WTC11 (cell line): ENCODE measurements at regions not wholly inside any gene's neighbourhood (a gene's known extent, or its start where the extent isn't known, plus 50 kb on each side); places are given as distances from the start of the nearest gene placed in this dataset.

ENCODE experiments used
- ATAC-seq: fragments of 200-7000 bp; cut with Tn5 transposase; 2 replicates; pipeline ENCODE4 v1.10.0; 2021; ENCODE audit warnings: mild to moderate bottlenecking, moderate library complexity
- CTCF ChIA-PET: fragments of 300-600 bp; sonication (Branson Sonifier 250); formaldehyde crosslinking; loops from one replicate; lab custom pipeline; 2021; ENCODE audit warnings: antibody characterized with exemption; lab: Charles Lee
- POLR2A ChIA-PET: fragments of 350-600 bp; sonication (Branson Sonifier 250); formaldehyde crosslinking; loops from one replicate; lab custom pipeline; 2021; ENCODE audit warnings: antibody characterized with exemption; lab: Charles Lee
- DNase-seq: peaks from one replicate; pipeline ENCODE4 v3.0.0; 2021; ENCODE audit warnings: low spot score
- H3K27ac Mint-ChIP-seq: 2 replicates; pipeline ENCODE4 v1.8.0; 2021; ENCODE audit warnings: mixed read lengths
- H3K27me3 Mint-ChIP-seq: 2 replicates; pipeline ENCODE4 v1.8.0; 2021; ENCODE audit warnings: low read depth, mild to moderate bottlenecking, moderate library complexity, mixed read lengths
- H3K36me3 Mint-ChIP-seq: 2 replicates; pipeline ENCODE4 v1.8.0; 2021; ENCODE audit warnings: mixed read lengths
- H3K4me1 Mint-ChIP-seq: 2 replicates; pipeline ENCODE4 v1.8.0; 2022; ENCODE audit warnings: mixed read lengths
- H3K4me3 Mint-ChIP-seq: 2 replicates; pipeline ENCODE4 v1.8.0; 2021; ENCODE audit warnings: mild to moderate bottlenecking, moderate library complexity, mixed read lengths
- H3K9me3 Mint-ChIP-seq: 2 replicates; pipeline ENCODE4 v1.8.0; 2021; ENCODE audit warnings: mixed read lengths
- AFF4 ChIP-seq: sonication (generic); formaldehyde crosslinking; IDR thresholded peaks from 2 replicates; pipeline ENCODE4 v1.8.1; 2023; ENCODE audit warnings: mild to moderate bottlenecking, missing genetic modification reagents, borderline replicate concordance
- ARID4B ChIP-seq: sonication (generic); formaldehyde crosslinking; IDR thresholded peaks from 2 replicates; pipeline ENCODE4 v1.8.0; 2023; ENCODE audit warnings: missing genetic modification reagents, mild to moderate bottlenecking, borderline replicate concordance
- ATF3 ChIP-seq: sonication (generic); formaldehyde crosslinking; conservative IDR thresholded peaks from 2 replicates; pipeline ENCODE4 v1.8.1; 2022; ENCODE audit warnings: mild to moderate bottlenecking, missing genetic modification reagents
- CREB1 ChIP-seq: sonication (generic); formaldehyde crosslinking; IDR thresholded peaks from 2 replicates; pipeline ENCODE4 v1.8.0; 2023; ENCODE audit warnings: mild to moderate bottlenecking, missing genetic modification reagents
- CREM ChIP-seq: sonication (generic); formaldehyde crosslinking; IDR thresholded peaks from 2 replicates; pipeline ENCODE4 v1.8.1; 2022; ENCODE audit warnings: mild to moderate bottlenecking, missing genetic modification reagents, moderate library complexity
- IRF1 ChIP-seq: sonication (generic); formaldehyde crosslinking; IDR thresholded peaks from 2 replicates; pipeline ENCODE4 v1.8.0; 2023; ENCODE audit warnings: missing genetic modification reagents
- MYBL2 ChIP-seq: sonication (generic); formaldehyde crosslinking; IDR thresholded peaks from 2 replicates; pipeline ENCODE4 v1.8.1; 2023; ENCODE audit warnings: mild to moderate bottlenecking, moderate library complexity, missing genetic modification reagents
- NFATC4 ChIP-seq: fragments of 250-450 bp; sonication (Bioruptor Pico); IDR thresholded peaks from 2 replicates; pipeline ENCODE4 v1.9.0; 2021; ENCODE audit warnings: mild to moderate bottlenecking
- NR1H2 ChIP-seq: sonication (generic); formaldehyde crosslinking; IDR thresholded peaks from 2 replicates; pipeline ENCODE4 v1.9.0; 2021; ENCODE audit warnings: mild to moderate bottlenecking, moderate library complexity, missing genetic modification reagents
- PRRX2 ChIP-seq: fragments of 250-450 bp; sonication (Bioruptor Pico); IDR thresholded peaks from 2 replicates; pipeline ENCODE4 v1.8.0; 2021; ENCODE audit warnings: mild to moderate bottlenecking
- SP1 ChIP-seq: sonication (generic); formaldehyde crosslinking; conservative IDR thresholded peaks from 2 replicates; pipeline ENCODE4 v1.8.1; 2022; ENCODE audit warnings: missing genetic modification reagents
- ZNF138 ChIP-seq: sonication (generic); formaldehyde crosslinking; conservative IDR thresholded peaks from 2 replicates; pipeline ENCODE4 v1.8.1; 2022; ENCODE audit warnings: mild to moderate bottlenecking, moderate library complexity, missing genetic modification reagents
- ZNF219 ChIP-seq: sonication (generic); formaldehyde crosslinking; IDR thresholded peaks from 2 replicates; pipeline ENCODE4 v1.8.0; 2023; ENCODE audit warnings: missing genetic modification reagents, mild to moderate bottlenecking, borderline replicate concordance
- ZNF396 ChIP-seq: fragments of 250-450 bp; sonication (Bioruptor Pico); IDR thresholded peaks from 2 replicates; pipeline ENCODE4 v1.8.0; 2021; ENCODE audit warnings: mild to moderate bottlenecking, moderate library complexity, borderline replicate concordance
- ZNF416 ChIP-seq: fragments of 250-450 bp; sonication (Bioruptor Pico); IDR thresholded peaks from 2 replicates; pipeline ENCODE4 v1.9.0; 2021; ENCODE audit warnings: mild to moderate bottlenecking, inconsistent platforms
- ZNF423 ChIP-seq: fragments of 250-450 bp; sonication (Bioruptor Pico); IDR thresholded peaks from 2 replicates; pipeline ENCODE4 v2.1.2; 2022; ENCODE audit warnings: mild to moderate bottlenecking, moderate library complexity
- ZNF425 ChIP-seq: fragments of 250-450 bp; sonication (Bioruptor Pico); conservative IDR thresholded peaks from 2 replicates; pipeline ENCODE4 v1.9.0; 2021; ENCODE audit warnings: mild to moderate bottlenecking
- ZNF532 ChIP-seq: fragments of 250-450 bp; sonication (Bioruptor Pico); IDR thresholded peaks from 2 replicates; pipeline ENCODE4 v1.9.0; 2021; ENCODE audit warnings: mild to moderate bottlenecking, borderline replicate concordance

- TF ChIP-seq ZNF532 (CRISPR knock-in tag) (no peak), ARID4B (no peak), NR1H2 (CRISPR knock-in tag) (no peak), AFF4 (CRISPR knock-in tag) (no peak), ZNF219 (CRISPR knock-in tag) (no peak), ZNF423 (CRISPR knock-in tag) (no peak), CREM (no peak), PRRX2 (CRISPR knock-in tag) (no peak), IRF1 (no peak), MYBL2 (CRISPR knock-in tag) (no peak), CREB1 (no peak), ATF3 (no peak), SP1 (CRISPR knock-in tag) (no peak), ZNF396 (CRISPR knock-in tag) (no peak)
These were observed 429.5 kb upstream of the ARID1B start (continued) for GRCh38 chr6:156347656-156348055.

GRCh38 chr6:156347246-156347645 lies 429.9 kb upstream of the ARID1B start:
- ATAC-seq: no peak
- H3K27me3 Mint-ChIP-seq: no peaks in the 10 kb centered on the region
- CTCF ChIA-PET: no interaction called here
- DNase-seq: no peak
- POLR2A ChIA-PET: no interaction called here
- peaks cover 2% of the 10 kb centered on the region for H3K9me3 Mint-ChIP-seq
- no peak overlapping the region for H3K27ac Mint-ChIP-seq
- H3K4me3 Mint-ChIP-seq: no peak overlapping the region
- peaks cover 5% of the 10 kb centered on the region; the same call in 1 of the 2 replicates for H3K4me1 Mint-ChIP-seq
- no peaks in the 10 kb centered on the region for H3K36me3 Mint-ChIP-seq
- TF ChIP-seq ZNF138 (CRISPR knock-in tag) (no peak), MYBL2 (CRISPR knock-in tag) (no peak), ZNF416 (CRISPR knock-in tag) (no peak), NFATC4 (no peak), ZNF396 (CRISPR knock-in tag) (no peak), ZNF425 (CRISPR knock-in tag) (no peak)
